ENCODE measurements at regions not wholly inside any gene's neighbourhood (a gene's known extent, or its start where the extent isn't known, plus 50 kb on each side); places are given as distances from the start of the nearest gene placed in this dataset.

DNA sequence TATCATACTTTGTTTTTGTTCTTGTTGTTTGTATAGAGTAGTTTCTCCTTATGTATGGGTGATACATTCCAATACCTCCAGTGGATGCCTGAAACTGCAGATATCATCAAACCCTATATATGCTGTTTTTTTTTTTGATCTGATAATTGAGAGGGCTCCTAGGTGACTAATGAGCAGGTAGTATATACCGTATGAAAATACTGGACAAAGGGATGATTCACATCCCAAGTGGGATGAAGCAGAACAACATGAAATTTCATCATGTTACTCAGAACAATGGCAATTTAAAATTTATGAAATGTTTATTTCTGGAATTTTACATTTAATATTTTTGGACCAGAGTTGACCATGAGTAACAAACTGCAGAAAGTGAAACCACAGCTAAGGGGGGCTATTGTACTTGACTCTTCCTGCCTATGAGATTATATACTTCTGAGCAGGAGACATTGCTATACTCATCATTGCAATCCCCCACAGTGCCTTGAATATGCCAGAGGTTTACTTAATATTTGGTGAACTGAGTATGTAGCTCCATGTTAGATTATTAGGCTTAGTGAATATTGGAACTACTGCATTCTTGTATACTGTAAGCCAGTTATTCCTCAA, 258.7 kb upstream of the FBXL7 start:
- peak; percentile 5 to 44 for DNase-seq (ENCODE audit: low read depth in 2 of 2)
- H3K4me3 ChIP-seq (replicated peaks in 1 of 2; ENCODE audit: low read depth in 2 of 2, low read length in 2 of 2) = no peak overlapping the region
- peak; percentile 2 for TF ChIP-seq CTCF (IDR thresholded peaks at IDR 0.05; ENCODE audit: low read depth, low read length)

DNA sequence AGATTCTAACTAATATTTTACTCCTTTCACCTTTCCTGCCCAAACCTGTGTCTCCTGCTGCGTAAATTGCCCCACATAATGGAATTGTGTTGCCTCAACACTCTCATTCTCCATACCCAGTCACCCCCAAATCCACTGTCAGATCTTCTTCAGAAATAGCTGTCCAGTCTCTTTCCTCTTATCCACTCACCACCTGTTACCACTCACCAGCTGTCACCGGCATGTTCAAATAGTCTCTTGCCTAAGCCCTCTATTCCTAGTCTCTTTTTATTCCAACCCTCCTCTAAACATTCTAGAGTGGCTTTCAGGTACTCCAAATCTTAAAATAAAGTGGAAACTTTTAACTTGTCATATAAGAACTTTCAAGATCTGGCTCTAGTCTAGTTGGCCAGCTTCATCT, 262.0 kb upstream of the FBXL7 start:
- no peak for TF ChIP-seq CTCF (IDR thresholded peaks at IDR 0.05; ENCODE audit: low read depth, low read length)
- no peak overlapping the region for H3K4me3 ChIP-seq (replicated peaks in 1 of 2; ENCODE audit: low read depth in 2 of 2, low read length in 2 of 2)

DNA sequence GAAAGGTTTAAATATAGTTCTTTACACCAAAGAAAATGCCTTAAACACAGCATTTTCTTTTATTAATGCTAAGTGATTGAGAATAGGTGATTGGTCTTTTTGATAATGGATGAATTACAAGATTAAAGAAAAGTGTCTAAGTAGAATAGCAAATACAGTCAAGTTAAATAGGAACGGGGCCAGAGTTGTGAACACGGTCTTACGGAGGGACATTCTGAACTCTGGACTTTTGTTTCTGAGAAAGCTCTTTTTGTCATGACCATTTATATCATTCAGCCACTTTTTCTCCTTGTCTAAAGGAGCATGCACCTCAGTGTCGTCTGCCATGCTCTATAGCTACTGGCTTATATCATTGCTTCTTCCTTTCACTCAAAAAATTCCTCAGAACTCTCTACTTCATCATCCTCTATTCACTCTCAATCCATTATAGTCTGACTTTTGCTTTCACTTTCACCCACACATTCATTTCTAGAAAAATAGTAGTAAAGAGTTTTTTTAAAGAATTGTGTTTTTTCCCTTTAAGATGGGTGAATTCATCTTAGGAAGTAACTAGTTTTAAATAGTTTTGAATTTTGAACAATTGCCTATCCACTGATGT, 263.0 kb upstream of the FBXL7 start:
- H3K4me3 ChIP-seq (replicated peaks in 1 of 2; ENCODE audit: low read depth in 2 of 2, low read length in 2 of 2) = no peak overlapping the region
- no peak for TF ChIP-seq CTCF (IDR thresholded peaks at IDR 0.05; ENCODE audit: low read depth, low read length)
- DNase-seq (ENCODE audit: low read depth in 2 of 2) = no peak

More for the DNA sequence above, 262.0 kb upstream of the FBXL7 start:
- no peak for DNase-seq (ENCODE audit: low read depth in 2 of 2)

DNA sequence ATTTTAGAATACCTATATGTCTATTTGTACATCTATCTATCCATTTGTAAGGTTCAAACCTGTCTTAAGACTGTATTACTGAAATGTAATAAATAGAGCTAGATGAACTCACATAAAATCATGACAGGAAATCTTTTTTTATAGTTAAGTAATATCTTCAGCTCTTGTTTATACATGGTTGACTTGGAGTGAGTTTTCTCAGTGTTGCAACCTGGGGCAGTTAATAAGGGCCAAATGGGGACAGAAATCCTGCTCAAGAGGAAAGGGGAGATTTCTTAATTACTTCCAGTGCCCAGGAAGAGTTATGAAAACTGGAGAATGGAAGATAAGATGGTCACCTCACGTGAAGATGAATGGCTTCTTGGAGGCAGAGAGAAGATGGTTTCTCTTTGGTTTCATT, 265.1 kb upstream of the FBXL7 start:
- no peak overlapping the region for H3K4me3 ChIP-seq (replicated peaks in 1 of 2; ENCODE audit: low read depth in 2 of 2, low read length in 2 of 2)
- TF ChIP-seq CTCF (IDR thresholded peaks at IDR 0.05; ENCODE audit: low read depth, low read length) = no peak
- no peak for DNase-seq (ENCODE audit: low read depth in 2 of 2)

DNA sequence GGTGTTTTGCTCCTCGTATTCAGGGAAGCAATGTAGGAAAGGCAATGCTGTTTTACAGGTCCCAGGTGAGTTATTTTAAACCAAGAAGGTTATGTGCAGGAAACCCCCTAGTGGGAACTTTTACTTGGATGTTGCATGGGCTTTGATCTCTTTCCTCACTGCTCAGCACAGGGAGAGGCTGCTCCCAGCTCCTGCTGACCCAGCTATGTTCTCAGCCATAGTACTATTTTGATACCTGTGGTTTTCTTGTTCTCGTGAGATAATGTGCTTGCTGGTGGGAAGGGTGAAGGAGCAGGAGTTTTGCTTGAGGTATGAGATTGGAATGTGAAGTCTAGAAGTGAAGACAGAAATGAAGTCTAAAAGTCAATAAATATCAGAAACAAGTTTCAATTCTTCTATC, 265.6 kb upstream of the FBXL7 start:
- H3K4me3 ChIP-seq (replicated peaks in 1 of 2; ENCODE audit: low read depth in 2 of 2, low read length in 2 of 2) = no peak overlapping the region
- TF ChIP-seq CTCF (IDR thresholded peaks at IDR 0.05; ENCODE audit: low read depth, low read length) = no peak
- no peak for DNase-seq (ENCODE audit: low read depth in 2 of 2)

- no peak for TF ChIP-seq CTCF (IDR thresholded peaks at IDR 0.05; ENCODE audit: low read depth, low read length)
- H3K4me3 ChIP-seq (replicated peaks in 1 of 2; ENCODE audit: low read depth in 2 of 2, low read length in 2 of 2) = no peak overlapping the region
- DNase-seq (ENCODE audit: low read depth in 2 of 2) = peak in 1 of 2 donors; percentile 9
Measured at GRCh38 chr5:15233566-15233965, 266.4 kb upstream of the FBXL7 start.

- H3K4me3 ChIP-seq (replicated peaks in 1 of 2; ENCODE audit: low read depth in 2 of 2, low read length in 2 of 2) = no peak overlapping the region
- no peak for TF ChIP-seq CTCF (IDR thresholded peaks at IDR 0.05; ENCODE audit: low read depth, low read length)
- DNase-seq (ENCODE audit: low read depth in 2 of 2) = no peak
Measured at GRCh38 chr5:15222156-15222555, 277.8 kb upstream of the FBXL7 start.

Measured in cardiac fibroblast (primary cell).